IMR-90 (cell line): ENCODE measurements at regions not wholly inside any gene's neighbourhood (a gene's known extent, or its start where the extent isn't known, plus 50 kb on each side); places are given as distances from the start of the nearest gene placed in this dataset.

Experiments
- ATAC-seq: fragments of 200-7000 bp; cut with Tn5 transposase; 2 replicates; pipeline ENCODE4 v1.9.1; 2020; ENCODE audit warnings: low read depth, mild to moderate bottlenecking, moderate library complexity
- BruUV-seq: library from RNA; stranded (reverse); fragments of 400-500 nt; replicated peaks from 2 replicates; lab custom pipeline; 2021; lab: Mats Ljungman, UMichigan
- CTCF ChIA-PET: fragments of 300-600 bp; formaldehyde crosslinking; extraction: SDS; loops from one replicate; lab custom pipeline; 2021; ENCODE audit warnings: antibody characterized with exemption; lab: Yijun Ruan, JAX
- POLR2A ChIA-PET: fragments of 300-600 bp; sonication (Branson Sonifier 250); formaldehyde crosslinking; loops from one replicate; lab custom pipeline; 2022; ENCODE audit warnings: antibody characterized with exemption; ENCODE audit not compliant: unreplicated experiment; lab: Charles Lee
- DNase-seq: peaks from one replicate; pipeline ENCODE4 v3.0.0; 2013
- H2AFZ ChIP-seq: replicated peaks from 2 replicates; pipeline ENCODE3; 2013; ENCODE audit warnings: low read length, mild to moderate bottlenecking; ENCODE audit not compliant: poor library complexity
- H2AK5ac ChIP-seq: 2 replicates; pipeline ENCODE4 v1.6.1; 2013; ENCODE audit warnings: low read depth, low read length, inconsistent platforms
- H2AK9ac ChIP-seq: replicated peaks from 2 replicates; pipeline ENCODE3; 2013; ENCODE audit warnings: mild to moderate bottlenecking, low read depth, low read length, moderate library complexity; ENCODE audit not compliant: poor library complexity
- H2BK120ac ChIP-seq: 2 replicates; pipeline ENCODE4 v1.6.1; 2013; ENCODE audit warnings: low read depth, low read length, inconsistent platforms
- H2BK15ac ChIP-seq: 3 replicates; pipeline ENCODE4 v1.6.1; 2013; ENCODE audit warnings: low read depth, low read length, inconsistent platforms
- H2BK20ac ChIP-seq: 2 replicates; pipeline ENCODE4 v1.6.1; 2013; ENCODE audit warnings: low read depth, mild to moderate bottlenecking, inconsistent platforms, low read length, moderate library complexity
- H2BK5ac ChIP-seq: 2 replicates; pipeline ENCODE4 v1.6.1; 2013; ENCODE audit warnings: mild to moderate bottlenecking, low read depth, low read length, inconsistent platforms; ENCODE audit not compliant: poor library complexity, severe bottlenecking
- H3K14ac ChIP-seq: replicated peaks from 2 replicates; pipeline ENCODE4 v1.6.1; 2013; ENCODE audit warnings: low read depth, low read length, inconsistent platforms
- H3K18ac ChIP-seq: 2 replicates; pipeline ENCODE4 v1.6.1; 2013; ENCODE audit warnings: low read depth, low read length, control low read depth
- H3K23ac ChIP-seq: 2 replicates; pipeline ENCODE4 v1.6.1; 2013; ENCODE audit warnings: low read depth, low read length, inconsistent platforms
- H3K27ac ChIP-seq: 2 replicates; pipeline ENCODE4 v1.5.1; 2013; ENCODE audit warnings: mild to moderate bottlenecking, control low read depth, low read length; ENCODE audit not compliant: insufficient read depth
- H3K27me3 ChIP-seq: 2 replicates; pipeline ENCODE4 v1.6.1; 2013; ENCODE audit warnings: low read length; ENCODE audit not compliant: control insufficient read depth, insufficient read depth
- H3K36me3 ChIP-seq: 2 replicates; pipeline ENCODE4 v1.6.1; 2013; ENCODE audit warnings: low read length, mixed read lengths; ENCODE audit not compliant: control insufficient read depth, insufficient read depth
- H3K4ac ChIP-seq: 2 replicates; pipeline ENCODE4 v1.6.1; 2013; ENCODE audit warnings: low read depth, low read length, inconsistent platforms
- H3K4me1 ChIP-seq: 2 replicates; pipeline ENCODE4 v1.6.1; 2013; ENCODE audit warnings: low read length, mixed read lengths; ENCODE audit not compliant: control insufficient read depth, insufficient read depth
- H3K4me2 ChIP-seq: 2 replicates; pipeline ENCODE4 v1.6.1; 2013; ENCODE audit warnings: low read depth, mild to moderate bottlenecking, control low read depth, low read length, moderate library complexity
- H3K4me3 ChIP-seq: 2 replicates; pipeline ENCODE4 v1.5.1; 2013; ENCODE audit warnings: low read depth, mild to moderate bottlenecking, control low read depth, low read length, moderate library complexity; ENCODE audit not compliant: insufficient read depth
- H3K56ac ChIP-seq: 2 replicates; pipeline ENCODE4 v1.6.1; 2013; ENCODE audit warnings: low read length, inconsistent platforms; ENCODE audit not compliant: insufficient read depth; ENCODE audit errors: extremely low read depth
- H3K79me1 ChIP-seq, 2 experiments: 2 replicates each; pipeline ENCODE4 v1.6.1; 2013; ENCODE audit warnings: low read length in 2 of 2, inconsistent platforms in 1 of 2, low read depth in 1 of 2
- H3K9ac ChIP-seq: 2 replicates; pipeline ENCODE4 v1.6.1; 2013; ENCODE audit warnings: low read depth, low read length, control low read depth
- H3K9me1 ChIP-seq: 2 replicates; pipeline ENCODE4 v1.6.1; 2013; ENCODE audit warnings: low read length, inconsistent platforms; ENCODE audit not compliant: insufficient read depth
- H3K9me3 ChIP-seq: 2 replicates; pipeline ENCODE4 v1.6.1; 2013; ENCODE audit warnings: low read length; ENCODE audit not compliant: control insufficient read depth, insufficient read depth
- H4K20me1 ChIP-seq: 2 replicates; pipeline ENCODE4 v1.6.1; 2013; ENCODE audit warnings: low read length, inconsistent platforms; ENCODE audit not compliant: insufficient read depth
- H4K5ac ChIP-seq: 2 replicates; pipeline ENCODE4 v1.6.1; 2013; ENCODE audit warnings: mild to moderate bottlenecking, low read depth, low read length, control low read depth
- H4K8ac ChIP-seq, 2 experiments: 2 replicates each; pipeline ENCODE4 v1.6.1; 2013; ENCODE audit warnings: low read depth in 2 of 2, low read length in 2 of 2, control low read depth in 1 of 2, inconsistent platforms in 1 of 2
- H4K91ac ChIP-seq: 2 replicates; pipeline ENCODE4 v1.6.1; 2013; ENCODE audit warnings: low read depth, low read length, inconsistent platforms; ENCODE audit not compliant: insufficient read depth
- CHD1 ChIP-seq: IDR thresholded peaks from 2 replicates; pipeline ENCODE4 v1.6.1; 2012; ENCODE audit warnings: low read depth, low read length, improper control_type of control experiment
- MAFK ChIP-seq: IDR thresholded peaks from 2 replicates; pipeline ENCODE4 v1.6.1; 2012; ENCODE audit warnings: low read depth, low read length, improper control_type of control experiment
- MAZ ChIP-seq: IDR thresholded peaks from 2 replicates; pipeline ENCODE4 v1.6.1; 2012; ENCODE audit warnings: low read depth, mild to moderate bottlenecking, low read length, improper control_type of control experiment, moderate library complexity, borderline replicate concordance
- NFE2L2 ChIP-seq: fragments of 150-350 bp; IDR thresholded peaks from 2 replicates; pipeline ENCODE4 v1.6.1; 2016; ENCODE audit warnings: low read depth, mild to moderate bottlenecking, low read length
- RAD21 ChIP-seq: IDR thresholded peaks from 2 replicates; pipeline ENCODE4 v1.6.1; 2012; ENCODE audit warnings: low read length, improper control_type of control experiment
- WGBS, 2 experiments: methylation state at CpG; one replicate each; pipeline versions ENCODE4 v1.1.5 to v1.1.7; 2013; ENCODE audit warnings: missing lambda C conversion rate in 2 of 2; ENCODE audit not compliant: insufficient read length in 1 of 2; ENCODE audit errors: extremely low coverage in 2 of 2; 5-methylcytosine and 5-hydroxymethylcytosine counted together
- dilution Hi-C: fragments of 300-500 bp; cut with HindIII; formaldehyde crosslinking; loops from one replicate; pipeline ENCODE4 v1.14.3; 2018; ENCODE audit warnings: low sequenced_read_pairs; ENCODE audit not compliant: unreplicated experiment
- in situ Hi-C: fragments of 300-500 bp; cut with MboI; formaldehyde crosslinking; loops from 3 replicates; pipeline ENCODE4 v1.14.3; 2019; ENCODE audit warnings: low sequenced_read_pairs, inconsistent platforms, mixed read lengths
- intact Hi-C: fragments of 100-400 bp; cut with micrococcal nuclease; formaldehyde crosslinking; loops from 2 replicates; pipeline ENCODE4 v1.10.0; 2022

GRCh38 chr4:104966349-104967033 lies 180.2 kb upstream of the TET2 start:
- dilution Hi-C loops: no loop called here
- BruUV-seq: no TSS peak
- TF ChIP-seq RAD21 (no peak), NFE2L2 (no peak), CHD1 (no peak), MAFK (no peak), MAZ (no peak)

More at GRCh38 chr4:104966349-104967033, 180.2 kb upstream of the TET2 start:
- Histone ChIP-seq H3K79me1 (no peaks in the 10 kb centered on the region), H3K9me3 (no peaks in the 10 kb centered on the region), H3K18ac (no peak overlapping the region), H2AFZ (no peak overlapping the region), H4K91ac (no peak overlapping the region), H4K20me1 (no peaks in the 10 kb centered on the region), H3K4me2 (no peak overlapping the region), H3K23ac (no peak overlapping the region), H2AK9ac (no peak overlapping the region), H2BK5ac (no peak overlapping the region), H3K9me1 (no peaks in the 10 kb centered on the region), H2BK120ac (no peak overlapping the region), H3K4me1 (no peaks in the 10 kb centered on the region), H3K14ac (no peak overlapping the region), H3K56ac (no peak overlapping the region), H3K9ac (no peak overlapping the region), H4K8ac (no peak overlapping the region), H3K4me3 (no peak overlapping the region), H3K36me3 (no peaks in the 10 kb centered on the region), H3K27me3 (no peaks in the 10 kb centered on the region), H3K27ac (no peak overlapping the region), H3K4ac (no peak overlapping the region), H2BK20ac (no peak overlapping the region), H2BK15ac (no peak overlapping the region), H2AK5ac (no peak overlapping the region), H4K5ac (no peak overlapping the region)
- WGBS, 2 experiments: no CpG with 5 or more reads among the region's 3 CpGs
- intact Hi-C loops (no loop called here), in situ Hi-C loops (no loop called here)
- DNase-seq (no peak), ATAC-seq (no peak)
- ChIA-PET POLR2A (no interaction called here), CTCF (no interaction called here)
